Heart left ventricle (tissue), 16 donors: ENCODE measurements at regions not wholly inside any gene's neighbourhood (a gene's known extent, or its start where the extent isn't known, plus 50 kb on each side); places are given as distances from the start of the nearest gene placed in this dataset.
A peak's percentile ranks its signal among the peaks of the same experiment; 100 is the strongest.

Source experiments
- ATAC-seq, 4 donors: fragments of 200-7000 bp; cut with Tn5 transposase; one replicate each; pipeline ENCODE4 v1.9.1; 2020 to 2022; ENCODE audit warnings: moderate library complexity in 4 of 4, mild to moderate bottlenecking in 3 of 4, moderate number of reproducible peaks in 1 of 4
- DNase-seq, 5 donors: peaks; one replicate each; pipeline ENCODE4 v3.0.0-alpha.2; 2020
- H3K27ac ChIP-seq, 12 donors: fragments of 200-600 bp; sonication (generic) in 4 of 12; one replicate each; pipeline versions ENCODE4 v1.5.0 to v1.8.0; 2016 to 2022; ENCODE audit warnings: mild to moderate bottlenecking in 2 of 12
- H3K27me3 ChIP-seq, 9 donors: fragments of 200-600 bp; sonication (generic) in 2 of 9; one replicate each; pipeline versions ENCODE4 v1.5.1 to v1.8.0; 2016 to 2022; ENCODE audit warnings: mild to moderate bottlenecking in 3 of 9
- H3K36me3 ChIP-seq, 9 donors: fragments of 200-600 bp; sonication (generic) in 2 of 9; one replicate each; pipeline versions ENCODE4 v1.5.0 to v1.8.0; 2018 to 2022; ENCODE audit warnings: mild to moderate bottlenecking in 2 of 9
- H3K4me1 ChIP-seq, 12 donors: fragments of 200-600 bp; sonication (generic) in 4 of 12; one replicate each; pipeline versions ENCODE4 v1.5.0 to v1.8.0; 2016 to 2022; ENCODE audit warnings: mild to moderate bottlenecking in 3 of 12
- H3K4me3 ChIP-seq, 12 donors: fragments of 200-600 bp; sonication (generic) in 4 of 12; one replicate each; pipeline versions ENCODE4 v1.5.0 to v1.8.0; 2017 to 2022; ENCODE audit warnings: mild to moderate bottlenecking in 9 of 12, moderate library complexity in 4 of 12
- H3K9me3 ChIP-seq, 12 donors: fragments of 200-600 bp; sonication (generic) in 4 of 12; one replicate each; pipeline versions ENCODE4 v1.5.0 to v1.8.0; 2016 to 2022; ENCODE audit warnings: mild to moderate bottlenecking in 1 of 12
- CTCF ChIP-seq, 12 donors: fragments of 200-600 bp; sonication (generic) in 4 of 12; IDR thresholded peaks; one replicate each; pipeline versions ENCODE4 v1.5.0 to v1.8.0; 2018 to 2022; ENCODE audit warnings: antibody characterized with exemption in 12 of 12, mild to moderate bottlenecking in 5 of 12
- POLR2A ChIP-seq, 2 donors: fragments of 450-650 bp; IDR thresholded peaks; one replicate each; pipeline ENCODE4 v1.6.1; 2017; ENCODE audit warnings: antibody characterized with exemption in 2 of 2, mild to moderate bottlenecking in 2 of 2, moderate library complexity in 2 of 2
- WGBS, 4 donors: extraction: QIAGEN DNeasy Blood & Tissue Kit in 2 of 4; methylation state at CpG; one replicate each; pipeline versions ENCODE4 v1.1.5 to v1.1.7; 2013 to 2018; 5-methylcytosine and 5-hydroxymethylcytosine counted together
- intact Hi-C, 10 donors: fragments of 100-400 bp; cut with DNase I; formaldehyde crosslinking; loops; one replicate each; pipeline versions ENCODE4 v1.11.1 to v1.14.2; 2022
- donor health status: ischemic (EF 13 %, LVEDD 7.1; RV severe dilation, severe dysfunction).
- donor health status: healthy with polysubstance abuse.
- donor health status: DM: no; HTN: yes; CAD: no.
- donor health status: DM: no; HTN: no; CAD: no.
- donor health status: ischemic (EF 25% LVEDD 6.9; RV normal size, moderate dysfunction).
- donor health status: ischemic (EF 25% LVEDD 5.7; RV mildly dilated, moderate dysfunction).
- donor health status: healthy.
- donor health status: DM: yes; HTN: yes; CAD: no.
- donor health status: ischemic (EF 35%, LVEDD 5.7; RV mildly dilated, moderate dysfunction).
- donor health status: nonischemic (EF 11% LVEDD 7.7; RV severe dilation, severe dysfunction).
- donor health status: DM: yes; HTN: yes; CAD: no.
- donor health status: PGD.
- donor health status: ischemic (EF 29% LVEDD 5.4; RV normal size, mild dysfunction).
- donor health status: nonischemic (EF 23%, LVEDD 6.1; RV moderate dilation, normal function).

GRCh38 chr18:75875559-75875958 lies 448.1 kb upstream of the SMIM21 start:
- TF ChIP-seq POLR2A (IDR thresholded peaks at IDR 0.05) (no peak), CTCF (IDR thresholded peaks at IDR 0.05) (no peak)
- peaks cover 0 to 5% (median 0%) of the 10 kb centered on the region in 12 donors for H3K4me1 ChIP-seq
- 81 to 86% (median 83%) methylated on average over 10 of the region's 10 CpGs for WGBS, 4 donors
- H3K36me3 ChIP-seq: no peaks in the 10 kb centered on the region
- DNase-seq (no peak), ATAC-seq (no peak)
- H3K27ac ChIP-seq: peak overlapping the region in 1 of 12 donors; percentile 82
- peaks cover 0 to 20% (median 0%) of the 10 kb centered on the region in 12 donors for H3K9me3 ChIP-seq
- H3K27me3 ChIP-seq: no peaks in the 10 kb centered on the region
- intact Hi-C loops: no loop called here
- H3K4me3 ChIP-seq: no peak overlapping the region

- TF ChIP-seq POLR2A (IDR thresholded peaks at IDR 0.05) (no peak), CTCF (IDR thresholded peaks at IDR 0.05) (no peak)
- peaks cover 0 to 5% (median 0%) of the 10 kb centered on the region in 12 donors for H3K4me1 ChIP-seq
- H3K4me3 ChIP-seq: no peak overlapping the region
- 32 to 49% (median 38%) methylated on average over 11 of the region's 11 CpGs for WGBS, 4 donors
- no peaks in the 10 kb centered on the region for H3K36me3 ChIP-seq
- H3K27me3 ChIP-seq: no peaks in the 10 kb centered on the region
- H3K27ac ChIP-seq: peak overlapping the region in 1 of 12 donors; percentile 82
- no peak for DNase-seq
- H3K9me3 ChIP-seq: peaks cover 0 to 20% (median 0%) of the 10 kb centered on the region in 12 donors
- intact Hi-C loops: no loop called here
- ATAC-seq: peak in 1 of 4 donors; percentile 22
Observed at GRCh38 chr18:75874401-75875089, 447.0 kb upstream of the SMIM21 start.

DNA sequence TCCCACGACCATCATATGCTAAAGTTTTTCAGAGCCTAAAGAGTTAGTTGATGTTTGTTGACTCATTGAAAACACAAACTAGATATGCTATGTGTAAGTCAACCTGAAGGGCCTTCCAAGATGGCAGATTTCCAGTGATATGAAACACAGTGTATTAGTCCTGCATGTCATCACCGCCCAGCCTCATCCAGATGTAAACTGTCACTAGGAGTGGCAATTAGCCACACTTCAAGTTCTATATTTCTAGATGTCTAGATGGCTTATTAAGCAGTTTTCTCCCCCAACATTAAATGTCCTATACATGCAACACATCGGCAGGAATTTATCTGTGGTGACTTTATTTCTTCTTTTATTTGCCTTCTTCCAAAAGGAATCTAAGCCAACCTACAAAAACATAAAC lies 444.1 kb upstream of the SMIM21 start:
- Histone ChIP-seq H3K9me3 (peaks cover 0 to 4% (median 0%) of the 10 kb centered on the region in 12 donors), H3K27ac (no peak overlapping the region), H3K36me3 (no peaks in the 10 kb centered on the region), H3K27me3 (no peaks in the 10 kb centered on the region), H3K4me3 (no peak overlapping the region), H3K4me1 (peaks cover 0 to 8% (median 0%) of the 10 kb centered on the region in 12 donors)
- no peak for ATAC-seq
- 60 to 72% (median 66%) methylated on average over 3 of the region's 3 CpGs for WGBS, 4 donors
- no peak for TF ChIP-seq CTCF (IDR thresholded peaks at IDR 0.05)
- no peak for TF ChIP-seq POLR2A (IDR thresholded peaks at IDR 0.05)
- no peak for DNase-seq
- intact Hi-C loops: no loop called here

DNA sequence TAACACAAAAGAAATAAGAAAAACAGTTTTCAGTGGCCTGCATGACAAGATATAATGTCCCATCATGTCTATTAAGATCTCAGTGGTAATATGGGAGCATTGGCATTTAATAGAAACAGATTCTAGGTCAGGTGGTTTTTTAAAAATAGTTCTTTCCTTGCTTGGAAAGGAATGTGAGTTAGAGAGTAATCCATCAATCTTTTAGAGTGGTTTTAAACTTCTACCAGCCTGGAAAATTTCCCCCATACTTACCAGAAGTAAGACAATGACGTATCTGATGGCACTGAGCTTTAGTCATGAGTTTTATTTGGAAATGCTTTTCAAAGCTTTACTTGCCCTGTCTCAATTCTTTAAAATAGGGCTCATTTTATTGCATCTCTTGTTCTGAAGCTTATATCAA lies 441.7 kb upstream of the SMIM21 start:
- ATAC-seq (peak in 2 of 4 donors; percentile 25 to 53), DNase-seq (no peak)
- H3K36me3 ChIP-seq: no peaks in the 10 kb centered on the region
- peak overlapping the region in 1 of 12 donors; percentile 73 for H3K27ac ChIP-seq
- H3K9me3 ChIP-seq: no peaks in the 10 kb centered on the region
- no peak overlapping the region for H3K4me3 ChIP-seq
- peaks cover 0 to 3% (median 0%) of the 10 kb centered on the region in 9 donors for H3K27me3 ChIP-seq
- intact Hi-C loops: no loop called here
- peaks cover 0 to 4% (median 0%) of the 10 kb centered on the region in 12 donors for H3K4me1 ChIP-seq
- TF ChIP-seq CTCF (IDR thresholded peaks at IDR 0.05) (no peak), POLR2A (IDR thresholded peaks at IDR 0.05) (no peak)
- 30 to 50% (median 35%) methylated on average over 1 of the region's 1 CpG for WGBS, 4 donors
